Activated CD4-positive, alpha-beta T cell treated with anti-CD3 and anti-CD28 coated beads for 36 hours (primary cell): ENCODE measurements at regions not wholly inside any gene's neighbourhood (a gene's known extent, or its start where the extent isn't known, plus 50 kb on each side); places are given as distances from the start of the nearest gene placed in this dataset.

Experiments used
- ATAC-seq: fragments of 200-7000 bp; cut with Tn5 transposase; one replicate; pipeline ENCODE4 v1.10.0; 2021; ENCODE audit warnings: mild to moderate bottlenecking, moderate library complexity
- CTCF ChIA-PET: fragments of 350-600 bp; sonication (Branson Sonifier 250); formaldehyde crosslinking; loops from one replicate; lab custom pipeline; 2021; ENCODE audit warnings: antibody characterized with exemption; lab: Charles Lee
- POLR2A ChIA-PET: fragments of 350-600 bp; sonication (Branson Sonifier 250); formaldehyde crosslinking; loops from one replicate; lab custom pipeline; 2021; ENCODE audit warnings: antibody characterized with exemption, inconsistent platforms; lab: Charles Lee
- DNase-seq: peaks from one replicate; pipeline ENCODE4 v3.0.0-alpha.2; 2020
- H3K27ac Mint-ChIP-seq: one replicate; pipeline ENCODE4 v1.8.0; 2021; ENCODE audit warnings: mixed read lengths
- H3K27me3 Mint-ChIP-seq: one replicate; pipeline ENCODE4 v1.8.0; 2021; ENCODE audit warnings: mixed read lengths
- H3K36me3 Mint-ChIP-seq: one replicate; pipeline ENCODE4 v1.8.0; 2021; ENCODE audit warnings: low read depth, mixed read lengths
- H3K4me1 Mint-ChIP-seq: one replicate; pipeline ENCODE4 v1.8.0; 2021; ENCODE audit warnings: mixed read lengths
- H3K4me3 Mint-ChIP-seq: one replicate; pipeline ENCODE4 v1.8.0; 2021; ENCODE audit warnings: mild to moderate bottlenecking, moderate library complexity, mixed read lengths
- H3K9me3 Mint-ChIP-seq: one replicate; pipeline ENCODE4 v1.8.0; 2021; ENCODE audit warnings: low read depth, mixed read lengths
- intact Hi-C, 2 experiments: fragments of 100-400 bp; cut with DNase I in 1 of 2; cut with micrococcal nuclease in 1 of 2; formaldehyde crosslinking; loops; one replicate each; pipeline versions ENCODE4 v1.14.2 to v1.15.1; 2022 to 2024; cut with DNase I, micrococcal nuclease

DNA sequence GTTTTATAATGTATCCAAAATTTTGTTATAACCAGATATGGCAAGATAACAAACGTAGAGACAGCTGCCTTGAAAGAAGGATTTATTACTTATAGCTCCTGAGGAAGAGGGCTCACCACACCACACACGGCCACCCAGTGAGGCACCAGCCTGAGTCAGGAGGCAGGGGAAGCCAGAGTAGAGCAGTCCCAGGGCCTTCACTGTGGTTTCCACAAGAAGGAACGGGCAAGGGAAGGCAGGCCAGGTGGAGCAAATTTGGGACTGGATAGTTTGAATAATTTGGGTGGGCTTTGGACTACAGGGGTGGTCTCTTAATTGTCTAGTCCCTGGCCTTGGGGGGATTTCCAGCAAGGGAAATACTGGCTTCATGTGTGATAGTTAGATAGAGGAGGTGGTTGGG, 72.5 kb downstream of the RRAGC start:
- ChIA-PET POLR2A (interaction anchor here (0.6 kb wide), 1 partner anchor 590 kb away, joined by 3 read pairs; no protein-coding TSS in a partner anchor), CTCF (no interaction called here)
- ATAC-seq, result no peak
- Mint-ChIP-seq H3K27ac (no peak overlapping the region), H3K27me3 (peaks cover 67% of the 10 kb centered on the region), H3K4me3 (no peak overlapping the region), H3K9me3 (no peaks in the 10 kb centered on the region), H3K4me1 (no peaks in the 10 kb centered on the region), H3K36me3 (no peaks in the 10 kb centered on the region)
- intact Hi-C loops, result no loop called here
- DNase-seq, result no peak

DNA sequence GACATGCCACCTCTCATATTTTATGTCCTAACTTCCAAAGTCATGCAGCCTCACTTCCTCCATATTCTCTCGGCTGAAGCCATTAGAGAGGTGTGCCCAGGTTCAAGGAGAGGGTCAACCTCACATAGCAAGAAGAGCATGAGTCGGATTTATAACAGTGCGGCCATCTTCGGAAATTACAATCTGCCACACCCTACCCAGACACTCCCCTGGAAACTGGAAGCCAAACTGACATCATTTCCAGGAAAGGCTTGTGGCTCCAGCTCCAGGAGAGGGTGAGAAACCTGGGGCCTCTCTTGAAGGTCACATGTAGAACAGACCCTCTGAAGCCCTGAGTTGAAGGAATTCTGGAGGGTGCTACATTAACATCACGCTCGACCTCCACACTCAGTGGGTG, 73.5 kb downstream of the RRAGC start:
- ChIA-PET CTCF (no interaction called here), POLR2A (no interaction called here)
- Mint-ChIP-seq H3K27me3 (peaks cover 73% of the 10 kb centered on the region), H3K4me1 (no peaks in the 10 kb centered on the region), H3K4me3 (no peak overlapping the region), H3K36me3 (no peaks in the 10 kb centered on the region), H3K9me3 (no peaks in the 10 kb centered on the region), H3K27ac (no peak overlapping the region)
- DNase-seq (no peak), ATAC-seq (no peak)
- intact Hi-C loops, result no loop called here

DNA sequence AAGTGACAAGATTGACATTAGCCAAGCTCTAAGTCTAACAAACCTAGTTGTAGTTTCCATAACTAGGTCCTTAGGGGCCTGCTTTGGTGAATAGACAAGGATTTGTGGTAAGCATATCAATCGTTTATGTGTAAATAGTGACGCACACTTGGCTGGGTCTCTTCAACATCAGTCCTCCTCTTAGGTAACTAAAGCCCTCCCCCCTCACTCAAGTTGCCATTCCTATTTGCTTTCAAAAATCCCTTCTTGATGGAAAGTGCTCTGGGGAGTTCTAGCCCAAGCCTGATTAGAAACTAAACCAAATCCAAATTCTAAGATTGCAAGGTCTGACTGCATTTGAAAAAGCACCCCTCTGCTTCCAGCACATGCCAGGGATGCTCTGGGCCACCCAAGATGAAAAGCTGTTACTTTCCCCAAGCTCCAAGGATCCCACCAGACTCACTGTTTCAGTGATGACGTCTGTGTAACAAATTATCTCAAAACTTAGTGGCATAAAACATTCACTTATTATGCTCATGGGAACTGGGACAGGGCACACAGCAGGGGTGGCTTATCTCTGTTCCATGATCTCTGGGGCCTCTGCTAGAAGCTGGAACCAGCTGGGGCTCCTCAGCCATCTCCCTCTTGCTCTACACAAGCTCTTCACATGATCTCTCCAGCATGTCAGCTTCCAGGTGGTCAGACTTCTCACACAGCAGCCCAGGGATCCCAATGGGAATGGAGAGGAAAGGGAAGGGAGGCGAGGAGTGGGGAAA, 74.1 kb downstream of the RRAGC start:
- CTCF ChIA-PET, result no interaction called here
- Mint-ChIP-seq H3K9me3 (no peaks in the 10 kb centered on the region), H3K4me1 (no peaks in the 10 kb centered on the region), H3K27ac (no peak overlapping the region), H3K36me3 (no peaks in the 10 kb centered on the region), H3K4me3 (no peak overlapping the region), H3K27me3 (peaks cover 73% of the 10 kb centered on the region)
- POLR2A ChIA-PET, result no interaction called here
- intact Hi-C loops, result no loop called here
- DNase-seq, result no peak
- no peak for ATAC-seq

DNA sequence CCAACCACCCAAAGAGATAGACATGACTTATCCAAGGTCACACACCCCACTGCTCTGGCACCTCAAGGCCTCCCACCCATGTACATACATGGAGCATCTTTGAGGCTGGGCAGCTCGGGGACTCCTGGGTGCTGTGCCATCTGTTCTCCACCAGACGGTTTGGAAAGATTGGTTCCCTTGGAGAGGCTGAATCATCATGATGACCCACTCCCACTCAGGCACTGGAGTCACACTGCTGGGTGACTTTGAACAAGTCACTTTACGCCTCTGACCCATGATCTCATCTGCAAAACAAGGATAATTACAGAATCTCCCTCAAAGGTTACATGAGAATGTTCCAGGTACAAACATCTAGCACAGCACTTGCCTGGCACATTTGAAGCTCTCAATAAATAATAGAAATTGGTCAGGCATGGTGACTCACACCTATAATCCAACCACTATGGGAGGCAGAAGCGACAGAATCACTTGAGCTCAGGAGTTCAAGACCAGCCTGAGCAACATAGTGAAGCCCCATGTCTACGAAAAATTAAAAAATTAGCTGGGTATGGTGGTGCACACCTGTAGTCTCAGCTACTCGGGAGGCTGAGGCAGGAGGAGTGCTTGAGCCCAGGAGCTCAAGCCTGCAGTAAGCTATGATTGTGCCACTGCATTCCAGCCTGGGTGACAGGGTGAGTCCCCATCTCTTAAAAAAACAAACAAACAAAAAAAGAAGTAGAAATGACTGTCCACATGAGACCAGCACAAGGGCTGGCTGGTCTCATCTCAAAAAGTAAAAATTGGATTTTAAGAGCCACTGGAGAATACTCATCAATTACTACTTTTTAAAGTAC, 74.9 kb downstream of the RRAGC start:
- H3K36me3 Mint-ChIP-seq, result no peaks in the 10 kb centered on the region
- ChIA-PET POLR2A (no interaction called here), CTCF (interaction anchor here (0.6 kb wide), 1 partner anchor 36 kb away, joined by 3 read pairs; no protein-coding TSS in a partner anchor)
- no peaks in the 10 kb centered on the region for H3K4me1 Mint-ChIP-seq
- H3K4me3 Mint-ChIP-seq, result no peak overlapping the region
- intact Hi-C loops, result no loop called here
- no peak overlapping the region for H3K27ac Mint-ChIP-seq
- H3K27me3 Mint-ChIP-seq, result peaks cover 70% of the 10 kb centered on the region
- ATAC-seq (no peak), DNase-seq (no peak)
- no peaks in the 10 kb centered on the region for H3K9me3 Mint-ChIP-seq

- CTCF ChIA-PET, result interaction anchor here (0.6 kb wide), 1 partner anchor 37 kb away, joined by 3 read pairs; no protein-coding TSS in a partner anchor
- intact Hi-C loops, result no loop called here
- no peaks in the 10 kb centered on the region for H3K9me3 Mint-ChIP-seq
- no peak for ATAC-seq
- peak; percentile 16 for DNase-seq
- POLR2A ChIA-PET, result no interaction called here
- H3K27me3 Mint-ChIP-seq, result peaks cover 64% of the 10 kb centered on the region
- H3K36me3 Mint-ChIP-seq, result no peaks in the 10 kb centered on the region
- H3K4me3 Mint-ChIP-seq, result no peak overlapping the region
- no peaks in the 10 kb centered on the region for H3K4me1 Mint-ChIP-seq
- H3K27ac Mint-ChIP-seq, result no peak overlapping the region
Measured at GRCh38 chr1:38783640-38784229, 75.8 kb downstream of the RRAGC start.

- ChIA-PET CTCF (no interaction called here), POLR2A (interaction anchor here (0.6 kb wide), 1 partner anchor 428 kb away, joined by 3 read pairs; no protein-coding TSS in a partner anchor)
- intact Hi-C loops, result no loop called here
- DNase-seq, result no peak
- peaks cover 53% of the 10 kb centered on the region for H3K27me3 Mint-ChIP-seq
- H3K27ac Mint-ChIP-seq, result no peak overlapping the region
- H3K4me3 Mint-ChIP-seq, result no peak overlapping the region
- H3K9me3 Mint-ChIP-seq, result no peaks in the 10 kb centered on the region
- H3K4me1 Mint-ChIP-seq, result no peaks in the 10 kb centered on the region
- H3K36me3 Mint-ChIP-seq, result no peaks in the 10 kb centered on the region
- ATAC-seq, result no peak
Measured at GRCh38 chr1:38781872-38782617, 77.5 kb downstream of the RRAGC start.

DNA sequence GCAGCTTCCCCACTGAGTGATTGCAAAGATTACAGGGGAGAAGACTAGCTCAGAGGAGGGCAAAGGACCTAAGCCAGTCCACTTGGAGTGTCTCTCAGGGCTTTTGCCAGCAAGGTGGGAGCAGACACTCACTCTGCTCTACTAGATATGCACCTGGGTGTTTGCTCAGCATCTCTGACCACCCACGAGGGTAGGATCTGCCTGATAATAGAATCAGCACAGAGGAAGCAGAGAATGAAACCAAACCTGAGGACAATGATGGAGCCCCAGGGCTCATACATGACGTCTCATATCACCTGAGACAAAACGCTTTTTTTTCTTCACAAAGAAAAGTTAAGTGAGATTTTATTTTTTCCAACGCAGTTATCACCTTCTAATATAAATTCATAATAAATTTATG, 79.4 kb downstream of the RRAGC start:
- ChIA-PET CTCF (interaction anchor here (0.7 kb wide), 1 partner anchor 169 kb away, joined by 3 read pairs; no protein-coding TSS in a partner anchor), POLR2A (no interaction called here)
- no peak overlapping the region for H3K4me3 Mint-ChIP-seq
- H3K27ac Mint-ChIP-seq, result no peak overlapping the region
- peaks cover 43% of the 10 kb centered on the region for H3K27me3 Mint-ChIP-seq
- no peaks in the 10 kb centered on the region for H3K4me1 Mint-ChIP-seq
- H3K9me3 Mint-ChIP-seq, result no peaks in the 10 kb centered on the region
- no peaks in the 10 kb centered on the region for H3K36me3 Mint-ChIP-seq
- intact Hi-C loops, result no loop called here
- ATAC-seq (no peak), DNase-seq (no peak)

GRCh38 chr1:38779491-38779890, 80.1 kb downstream of the RRAGC start:
- ATAC-seq, result no peak
- Mint-ChIP-seq H3K4me3 (no peak overlapping the region), H3K4me1 (no peaks in the 10 kb centered on the region), H3K27ac (no peak overlapping the region), H3K9me3 (no peaks in the 10 kb centered on the region), H3K27me3 (peaks cover 41% of the 10 kb centered on the region), H3K36me3 (no peaks in the 10 kb centered on the region)
- ChIA-PET CTCF (interaction anchor here (0.7 to 1.2 kb wide), 2 partner anchors 14 to 169 kb away, joined by 3 to 4 read pairs; no protein-coding TSS in a partner anchor), POLR2A (no interaction called here)
- DNase-seq, result no peak
- intact Hi-C loops, result no loop called here

- Mint-ChIP-seq H3K27ac (no peak overlapping the region), H3K4me3 (no peak overlapping the region), H3K36me3 (no peaks in the 10 kb centered on the region), H3K27me3 (peaks cover 32% of the 10 kb centered on the region), H3K9me3 (no peaks in the 10 kb centered on the region), H3K4me1 (no peaks in the 10 kb centered on the region)
- CTCF ChIA-PET, result interaction anchor here (0.6 to 1.2 kb wide), 2 partner anchors 15 to 760 kb away, joined by 3 to 4 read pairs; no protein-coding TSS in a partner anchor
- POLR2A ChIA-PET, result no interaction called here
- ATAC-seq, result no peak
- intact Hi-C loops, result no loop called here
- DNase-seq, result no peak
Measured at GRCh38 chr1:38778521-38778920, 81.1 kb downstream of the RRAGC start.

DNA sequence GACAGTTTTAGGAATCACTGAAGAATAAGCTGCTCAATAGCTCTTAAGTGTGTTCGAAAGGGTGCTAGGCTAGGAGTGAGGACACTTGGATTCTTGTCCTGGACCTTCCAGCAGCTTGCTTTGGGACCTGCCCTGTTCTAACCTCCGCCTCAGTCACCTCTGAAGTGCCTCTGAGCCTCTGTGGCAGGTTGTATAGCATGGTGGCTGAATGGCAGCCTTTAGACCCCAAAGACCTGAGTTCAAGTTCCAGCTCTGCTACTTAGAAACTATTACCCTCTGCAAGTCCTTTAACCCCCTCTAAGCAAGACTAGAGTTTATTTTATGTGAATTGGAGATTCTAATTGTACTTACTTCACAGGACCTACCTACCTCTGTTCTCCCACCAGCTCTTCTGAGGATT, 81.5 kb downstream of the RRAGC start:
- ATAC-seq (no peak), DNase-seq (no peak)
- no peaks in the 10 kb centered on the region for H3K36me3 Mint-ChIP-seq
- ChIA-PET POLR2A (no interaction called here), CTCF (no interaction called here)
- intact Hi-C loops, result no loop called here
- no peaks in the 10 kb centered on the region for H3K4me1 Mint-ChIP-seq
- H3K27me3 Mint-ChIP-seq, result peaks cover 30% of the 10 kb centered on the region
- no peak overlapping the region for H3K4me3 Mint-ChIP-seq
- no peak overlapping the region for H3K27ac Mint-ChIP-seq
- H3K9me3 Mint-ChIP-seq, result no peaks in the 10 kb centered on the region

- Mint-ChIP-seq H3K4me3 (no peak overlapping the region), H3K4me1 (no peaks in the 10 kb centered on the region), H3K27ac (no peak overlapping the region), H3K27me3 (peaks cover 27% of the 10 kb centered on the region), H3K9me3 (no peaks in the 10 kb centered on the region), H3K36me3 (no peaks in the 10 kb centered on the region)
- intact Hi-C loops, result no loop called here
- no peak for DNase-seq
- CTCF ChIA-PET, result no interaction called here
- POLR2A ChIA-PET, result no interaction called here
- ATAC-seq, result no peak
Measured at GRCh38 chr1:38777464-38777957, 82.1 kb downstream of the RRAGC start.
